A673 (cell line): ENCODE measurements at regions not wholly inside any gene's neighbourhood (a gene's known extent, or its start where the extent isn't known, plus 50 kb on each side); places are given as distances from the start of the nearest gene placed in this dataset.

ENCODE experiments used
- BruUV-seq: library from RNA; stranded (reverse); fragments of 400-500 nt; replicated peaks from 2 replicates; lab custom pipeline; 2021; lab: Mats Ljungman, UMichigan
- CTCF ChIA-PET: fragments of 300-600 bp; sonication (Branson Sonifier 250); formaldehyde crosslinking; loops from one replicate; lab custom pipeline; 2022; ENCODE audit warnings: antibody characterized with exemption; lab: Charles Lee
- POLR2A ChIA-PET: fragments of 300-600 bp; sonication (Branson Sonifier 250); formaldehyde crosslinking; loops from one replicate; lab custom pipeline; 2022; ENCODE audit warnings: antibody characterized with exemption; ENCODE audit not compliant: low non-redundant PET; lab: Charles Lee
- DNase-seq: peaks from one replicate; pipeline ENCODE4 v3.0.0-alpha.2; 2015; ENCODE audit warnings: low spot score
- H3K27ac ChIP-seq: fragments of 200-600 bp; sonication (generic); 2 replicates; pipeline ENCODE4 v1.5.1; 2016; ENCODE audit warnings: mixed run types, low read depth, mild to moderate bottlenecking, mixed read lengths, antibody characterized with exemption, low read length; ENCODE audit not compliant: poor library complexity, severe bottlenecking
- H3K27me3 ChIP-seq: fragments of 200-600 bp; sonication (generic); replicated peaks from 2 replicates; pipeline ENCODE4 v1.6.1; 2017; ENCODE audit warnings: mixed run types, low read depth, mild to moderate bottlenecking, mixed read lengths, antibody characterized with exemption, low read length; ENCODE audit not compliant: insufficient read depth, poor library complexity
- H3K36me3 ChIP-seq: fragments of 200-600 bp; sonication (generic); 2 replicates; pipeline ENCODE4 v1.6.1; 2016; ENCODE audit warnings: mixed run types, mild to moderate bottlenecking, mixed read lengths, antibody characterized with exemption, low read length; ENCODE audit not compliant: insufficient read depth, poor library complexity, severe bottlenecking
- H3K4me1 ChIP-seq: fragments of 200-600 bp; sonication (generic); 2 replicates; pipeline ENCODE4 v1.6.1; 2017; ENCODE audit warnings: mixed run types, mild to moderate bottlenecking, mixed read lengths, antibody characterized with exemption, low read length; ENCODE audit not compliant: insufficient read depth, poor library complexity, severe bottlenecking
- H3K4me3 ChIP-seq: fragments of 200-600 bp; sonication (generic); 2 replicates; pipeline ENCODE4 v1.5.1; 2016; ENCODE audit warnings: low read depth, mixed run types, mild to moderate bottlenecking, mixed read lengths, low read length; ENCODE audit not compliant: poor library complexity, severe bottlenecking
- H3K9me3 ChIP-seq: fragments of 200-600 bp; sonication (generic); 2 replicates; pipeline ENCODE4 v1.6.1; 2016; ENCODE audit warnings: mixed run types, low read depth, mild to moderate bottlenecking, mixed read lengths, antibody characterized with exemption, low read length; ENCODE audit not compliant: poor library complexity, severe bottlenecking
- EZH2 ChIP-seq: fragments of 200-600 bp; sonication (generic); IDR thresholded peaks from 2 replicates; pipeline ENCODE4 v1.6.1; 2017; ENCODE audit warnings: borderline replicate concordance, low read depth, mild to moderate bottlenecking, mixed read lengths, antibody characterized with exemption, low read length; ENCODE audit not compliant: poor library complexity, severe bottlenecking
- intact Hi-C: fragments of 100-400 bp; cut with micrococcal nuclease; formaldehyde crosslinking; loops from one replicate; pipeline ENCODE4 v1.10.0; 2022; ENCODE audit not compliant: unreplicated experiment
- TF ChIP-seq, protein P1 (sequence below): fragments of 300-800, 200-600 bp; sonication (generic); conservative IDR thresholded peaks from 2 replicates; pipeline ENCODE4 v1.5.1; 2017; ENCODE audit warnings: low read depth, mild to moderate bottlenecking, antibody characterized with exemption, low read length, moderate library complexity, mixed read lengths

DNA sequence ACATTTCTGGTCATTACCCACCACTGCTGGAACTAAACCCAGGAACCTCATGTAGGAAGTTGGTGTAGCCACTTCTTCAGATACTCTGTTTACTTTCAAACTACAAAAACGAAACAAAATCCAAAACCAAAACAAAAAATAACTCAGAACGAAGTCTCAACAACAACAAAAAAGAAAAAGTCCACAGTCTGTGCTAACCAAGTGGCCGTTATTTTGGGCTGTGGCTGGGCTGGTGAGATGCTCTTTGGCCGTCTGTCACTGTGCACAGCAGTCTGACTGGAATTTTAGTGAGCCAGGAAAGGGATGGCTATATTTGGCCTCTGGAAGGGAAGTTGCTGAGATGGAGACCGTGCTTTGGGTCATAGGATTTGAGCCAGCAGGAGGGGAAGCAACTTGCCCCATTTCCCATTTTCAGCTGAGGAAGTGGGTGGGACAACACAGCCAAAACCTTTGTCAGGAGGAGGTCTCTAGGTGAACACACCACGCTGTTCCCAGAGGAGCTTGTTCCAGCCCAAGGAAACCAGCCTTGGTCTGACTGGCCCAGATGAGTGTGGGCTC lies 334.1 kb downstream of the ZSWIM6 start:
- CTCF ChIA-PET = no interaction called here
- no peak overlapping the region for H3K27ac ChIP-seq

DNA sequence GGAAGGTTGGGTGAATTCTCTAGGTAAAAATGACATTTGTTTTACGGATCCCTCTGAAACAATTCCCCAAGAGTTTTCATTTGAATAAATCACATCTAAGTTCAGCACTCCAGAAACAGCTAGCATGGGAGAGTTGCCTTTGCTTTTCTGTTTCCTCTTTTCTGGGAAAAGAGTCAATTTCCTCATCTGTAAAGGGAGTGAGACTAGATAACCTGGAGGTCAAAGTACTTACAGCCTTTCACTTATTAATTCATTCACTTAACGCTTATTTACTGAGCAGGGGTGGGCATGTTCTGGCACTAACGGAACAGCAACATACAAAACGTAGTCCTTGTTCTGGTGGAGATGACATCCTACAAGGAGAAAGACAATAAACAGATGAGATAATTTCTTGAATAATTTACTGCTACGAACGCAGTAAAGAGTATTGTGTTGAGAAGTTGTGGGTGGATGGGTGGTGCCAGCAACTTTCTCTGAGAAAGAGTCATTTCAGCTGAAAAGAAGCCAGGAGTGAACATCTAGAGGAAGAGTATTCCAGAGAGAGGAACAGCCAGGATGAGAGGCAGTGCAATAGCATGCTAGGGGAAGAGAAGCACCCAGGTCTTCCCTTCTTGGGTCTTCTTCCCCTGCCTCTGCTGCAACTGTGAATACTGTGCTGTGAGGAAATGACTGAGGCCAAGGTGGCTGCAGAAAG lies 335.6 kb downstream of the ZSWIM6 start:
- H3K27me3 ChIP-seq = no peaks in the 10 kb centered on the region
- H3K4me1 ChIP-seq = peaks cover 14% of the 10 kb centered on the region
- no peak for DNase-seq
- no peaks in the 10 kb centered on the region for H3K36me3 ChIP-seq
- ChIA-PET POLR2A (no interaction called here), CTCF (no interaction called here)
- no TSS peak for BruUV-seq
- no peaks in the 10 kb centered on the region for H3K9me3 ChIP-seq
- no peak for TF ChIP-seq EZH2
- TF ChIP-seq, protein P1, sequence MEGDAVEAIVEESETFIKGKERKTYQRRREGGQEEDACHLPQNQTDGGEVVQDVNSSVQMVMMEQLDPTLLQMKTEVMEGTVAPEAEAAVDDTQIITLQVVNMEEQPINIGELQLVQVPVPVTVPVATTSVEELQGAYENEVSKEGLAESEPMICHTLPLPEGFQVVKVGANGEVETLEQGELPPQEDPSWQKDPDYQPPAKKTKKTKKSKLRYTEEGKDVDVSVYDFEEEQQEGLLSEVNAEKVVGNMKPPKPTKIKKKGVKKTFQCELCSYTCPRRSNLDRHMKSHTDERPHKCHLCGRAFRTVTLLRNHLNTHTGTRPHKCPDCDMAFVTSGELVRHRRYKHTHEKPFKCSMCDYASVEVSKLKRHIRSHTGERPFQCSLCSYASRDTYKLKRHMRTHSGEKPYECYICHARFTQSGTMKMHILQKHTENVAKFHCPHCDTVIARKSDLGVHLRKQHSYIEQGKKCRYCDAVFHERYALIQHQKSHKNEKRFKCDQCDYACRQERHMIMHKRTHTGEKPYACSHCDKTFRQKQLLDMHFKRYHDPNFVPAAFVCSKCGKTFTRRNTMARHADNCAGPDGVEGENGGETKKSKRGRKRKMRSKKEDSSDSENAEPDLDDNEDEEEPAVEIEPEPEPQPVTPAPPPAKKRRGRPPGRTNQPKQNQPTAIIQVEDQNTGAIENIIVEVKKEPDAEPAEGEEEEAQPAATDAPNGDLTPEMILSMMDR = no peak
- H3K4me3 ChIP-seq = no peak overlapping the region
- H3K27ac ChIP-seq = no peak overlapping the region
- intact Hi-C loops = no loop called here

More for the DNA sequence above, 334.1 kb downstream of the ZSWIM6 start:
- no peaks in the 10 kb centered on the region for H3K27me3 ChIP-seq
- H3K9me3 ChIP-seq = no peaks in the 10 kb centered on the region
- POLR2A ChIA-PET = no interaction called here
- H3K36me3 ChIP-seq = no peaks in the 10 kb centered on the region
- no TSS peak for BruUV-seq
- intact Hi-C loops = no loop called here
- DNase-seq = no peak
- TF ChIP-seq EZH2 = no peak
- TF ChIP-seq, protein P1 = no peak
- peaks cover 14% of the 10 kb centered on the region for H3K4me1 ChIP-seq
- H3K4me3 ChIP-seq = no peak overlapping the region

DNA sequence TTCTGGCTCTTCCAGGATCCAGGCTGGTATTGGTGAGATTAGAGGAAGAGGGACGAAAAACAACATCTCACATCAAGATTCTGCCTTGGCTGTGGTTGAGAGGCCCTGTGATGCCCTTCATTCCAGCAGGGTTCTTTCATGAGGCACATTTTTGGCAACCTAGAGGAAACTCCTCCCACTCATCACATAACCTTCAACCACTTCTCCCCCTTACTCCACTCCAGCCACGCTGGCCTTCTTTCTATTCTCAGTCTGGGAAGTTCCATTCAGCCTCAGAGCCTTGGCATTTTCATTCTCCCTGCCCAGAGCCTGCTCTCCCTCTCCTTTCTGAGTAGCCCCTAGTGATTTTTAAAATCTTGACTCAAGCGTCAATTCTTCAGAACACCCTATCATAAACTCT lies 337.5 kb downstream of the ZSWIM6 start:
- intact Hi-C loops = no loop called here
- ChIA-PET POLR2A (no interaction called here), CTCF (no interaction called here)
- Histone ChIP-seq H3K27ac (no peak overlapping the region), H3K4me3 (no peak overlapping the region), H3K9me3 (no peaks in the 10 kb centered on the region), H3K27me3 (no peaks in the 10 kb centered on the region), H3K36me3 (no peaks in the 10 kb centered on the region), H3K4me1 (peaks cover 21% of the 10 kb centered on the region)
- BruUV-seq = no TSS peak
- TF ChIP-seq EZH2 = no peak
- TF ChIP-seq, protein P1 = no peak
- DNase-seq = no peak
